Endodermal cell (in vitro differentiated cells): ENCODE measurements at regions not wholly inside any gene's neighbourhood (a gene's known extent, or its start where the extent isn't known, plus 50 kb on each side); places are given as distances from the start of the nearest gene placed in this dataset.

Source experiments
- DNase-seq: peaks from one replicate; pipeline ENCODE4 v3.0.0-alpha.2; 2017
- H3K27ac ChIP-seq: 2 replicates; pipeline ENCODE4 v1.5.1; 2013; ENCODE audit warnings: mild to moderate bottlenecking, low read depth, low read length, moderate library complexity
- H3K27me3 ChIP-seq: 2 replicates; pipeline ENCODE4 v1.6.1; 2013; ENCODE audit warnings: mild to moderate bottlenecking, low read length, moderate library complexity; ENCODE audit not compliant: insufficient read depth, control insufficient read depth, poor library complexity, severe bottlenecking
- H3K36me3 ChIP-seq: 2 replicates; pipeline ENCODE4 v1.7.0; 2013; ENCODE audit warnings: mild to moderate bottlenecking, low read length, moderate library complexity; ENCODE audit not compliant: control insufficient read depth, insufficient read depth
- H3K4me1 ChIP-seq: one replicate; pipeline ENCODE4 v1.7.0; 2013; ENCODE audit warnings: low read length; ENCODE audit not compliant: control insufficient read depth, insufficient read depth
- H3K4me3 ChIP-seq: 2 replicates; pipeline ENCODE4 v1.5.1; 2013; ENCODE audit warnings: mild to moderate bottlenecking, low read length, moderate library complexity
- H3K9ac ChIP-seq: 2 replicates; pipeline ENCODE4 v1.6.1; 2013; ENCODE audit warnings: mild to moderate bottlenecking, low read length, moderate library complexity; ENCODE audit not compliant: poor library complexity, severe bottlenecking; ENCODE audit errors: extremely low read depth
- H3K9me3 ChIP-seq: 2 replicates; pipeline ENCODE4 v1.6.1; 2013; ENCODE audit warnings: mild to moderate bottlenecking, low read length, moderate library complexity; ENCODE audit not compliant: control insufficient read depth
- H3K27ac Mint-ChIP-seq: 2 replicates; pipeline ENCODE4 v1.8.0; 2020; ENCODE audit warnings: mixed read lengths
- H3K27me3 Mint-ChIP-seq: 2 replicates; pipeline ENCODE4 v1.8.0; 2021; ENCODE audit warnings: mild to moderate bottlenecking, mixed read lengths; ENCODE audit not compliant: insufficient read depth
- H3K36me3 Mint-ChIP-seq: 2 replicates; pipeline ENCODE4 v1.8.0; 2020; ENCODE audit warnings: low read depth, mixed read lengths
- H3K4me1 Mint-ChIP-seq: 2 replicates; pipeline ENCODE4 v1.8.0; 2020; ENCODE audit warnings: mixed read lengths
- H3K4me3 Mint-ChIP-seq: 2 replicates; pipeline ENCODE4 v1.8.0; 2020; ENCODE audit warnings: mild to moderate bottlenecking, moderate library complexity, mixed read lengths
- H3K9me3 Mint-ChIP-seq: 2 replicates; pipeline ENCODE4 v1.8.0; 2020; ENCODE audit warnings: mild to moderate bottlenecking, mixed read lengths
- CTCF ChIP-seq: fragments of 200-600 bp; sonication (generic); conservative IDR thresholded peaks from 2 replicates; pipeline ENCODE4 v1.5.0; 2021; ENCODE audit warnings: antibody characterized with exemption, mild to moderate bottlenecking
- WGBS, 2 experiments: methylation state at CpG; one replicate each; pipeline versions ENCODE4 v1.1.5 to v1.1.7; 2013; ENCODE audit warnings: missing lambda C conversion rate in 2 of 2, mixed read lengths in 1 of 2; ENCODE audit not compliant: insufficient coverage in 1 of 2, insufficient read length in 1 of 2; 5-methylcytosine and 5-hydroxymethylcytosine counted together

DNA sequence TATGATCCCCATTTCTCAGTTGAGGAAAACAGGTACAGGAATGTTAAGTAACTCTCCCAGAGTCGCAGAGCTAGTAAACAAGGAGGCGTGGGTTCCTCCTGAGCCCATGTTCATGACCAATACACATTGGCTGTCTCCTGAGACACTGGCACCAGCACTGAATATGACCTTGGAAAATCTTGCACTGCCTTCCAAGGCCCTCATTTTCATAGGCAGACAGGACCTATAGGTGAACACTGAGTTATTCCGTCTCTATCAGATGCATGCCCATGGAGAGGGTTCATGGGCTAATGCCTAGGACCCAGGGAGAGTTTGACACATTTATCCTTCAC, 504.8 kb downstream of the RFC3 start:
- peaks cover 19% of the 10 kb centered on the region for H3K4me1 Mint-ChIP-seq
- peaks cover 9% of the 10 kb centered on the region for H3K4me1 ChIP-seq
- no peak for TF ChIP-seq CTCF
- H3K27ac Mint-ChIP-seq, result no peak overlapping the region
- 92 to 93% methylated on average over 3 of the region's 3 CpGs for WGBS, 2 experiments
- H3K9me3 Mint-ChIP-seq, result no peaks in the 10 kb centered on the region
- no peak overlapping the region for H3K4me3 Mint-ChIP-seq
- peaks cover 13% of the 10 kb centered on the region for H3K27me3 Mint-ChIP-seq
- DNase-seq, result no peak
- no peaks in the 10 kb centered on the region for H3K36me3 Mint-ChIP-seq
- H3K4me3 ChIP-seq, result no peak overlapping the region
- H3K36me3 ChIP-seq, result no peaks in the 10 kb centered on the region
- no peaks in the 10 kb centered on the region for H3K9me3 ChIP-seq
- no peak overlapping the region for H3K27ac ChIP-seq
- no peak overlapping the region for H3K9ac ChIP-seq
- peaks cover 23% of the 10 kb centered on the region for H3K27me3 ChIP-seq

GRCh38 chr13:34335014-34336007, 517.4 kb downstream of the RFC3 start:
- Histone ChIP-seq H3K27ac (no peak overlapping the region), H3K9me3 (peaks cover 27% of the 10 kb centered on the region), H3K4me1 (no peaks in the 10 kb centered on the region), H3K36me3 (no peaks in the 10 kb centered on the region), H3K4me3 (no peak overlapping the region), H3K9ac (no peak overlapping the region), H3K27me3 (no peaks in the 10 kb centered on the region)
- no peaks in the 10 kb centered on the region for H3K36me3 Mint-ChIP-seq
- H3K9me3 Mint-ChIP-seq, result peaks cover 24% of the 10 kb centered on the region
- no peak overlapping the region for H3K4me3 Mint-ChIP-seq
- WGBS, 2 experiments, result 95 to 96% methylated on average over 11 to 19 of the region's 20 CpGs
- H3K27me3 Mint-ChIP-seq, result peaks cover 2% of the 10 kb centered on the region
- H3K27ac Mint-ChIP-seq, result no peak overlapping the region
- TF ChIP-seq CTCF, result no peak
- no peak for DNase-seq
- H3K4me1 Mint-ChIP-seq, result peaks cover 10% of the 10 kb centered on the region

DNA sequence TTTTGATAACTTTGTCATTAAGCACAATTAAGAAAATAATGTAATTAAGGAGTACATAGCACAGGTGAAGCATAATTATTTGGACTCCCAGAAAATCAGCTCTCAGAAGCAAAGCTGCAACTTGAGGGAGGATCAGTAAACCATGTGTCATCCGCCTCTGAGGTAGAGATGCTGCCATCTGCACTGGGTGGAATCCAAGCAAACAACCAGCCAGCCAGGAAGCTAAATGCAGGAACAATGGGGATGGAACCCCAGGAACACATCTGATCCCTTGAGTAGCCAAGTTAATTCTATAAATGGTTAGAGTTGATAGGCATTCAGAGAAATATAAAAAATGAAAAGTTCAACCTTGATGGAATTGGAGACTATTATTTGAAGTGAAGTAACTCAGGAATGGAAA, 520.2 kb downstream of the RFC3 start:
- H3K4me1 ChIP-seq, result no peaks in the 10 kb centered on the region
- peaks cover 10% of the 10 kb centered on the region for H3K9me3 Mint-ChIP-seq
- peaks cover 13% of the 10 kb centered on the region for H3K9me3 ChIP-seq
- TF ChIP-seq CTCF, result no peak
- no peaks in the 10 kb centered on the region for H3K36me3 ChIP-seq
- no peaks in the 10 kb centered on the region for H3K36me3 Mint-ChIP-seq
- no peak overlapping the region for H3K4me3 ChIP-seq
- no peak for DNase-seq
- no peak overlapping the region for H3K4me3 Mint-ChIP-seq
- peaks cover 2% of the 10 kb centered on the region for H3K27me3 Mint-ChIP-seq
- H3K27me3 ChIP-seq, result no peaks in the 10 kb centered on the region
- H3K27ac ChIP-seq, result no peak overlapping the region
- H3K27ac Mint-ChIP-seq, result no peak overlapping the region
- H3K4me1 Mint-ChIP-seq, result peaks cover 6% of the 10 kb centered on the region
- WGBS, 2 experiments, result 95 to 100% methylated on average over 1 of the region's 1 CpG
- no peak overlapping the region for H3K9ac ChIP-seq
